DMS153 treated with DMSO at 0.1 percent for 48 hours (cell line): ENCODE measurements at regions not wholly inside any gene's neighbourhood (a gene's known extent, or its start where the extent isn't known, plus 50 kb on each side); places are given as distances from the start of the nearest gene placed in this dataset.

ENCODE experiments used
- DNase-seq: peaks from one replicate; lab custom pipeline; 2025; ENCODE audit not compliant: unreplicated experiment; lab: John Stamatoyannopoulos, UW

GRCh38 chr5:33237471-33237870 lies 203.3 kb upstream of the TARS1 start:
- DNase-seq, result no peak

GRCh38 chr5:33238826-33239695 lies 201.7 kb upstream of the TARS1 start:
- no peak for DNase-seq

- no peak for DNase-seq
Measured at GRCh38 chr5:33240558-33240957, 200.2 kb upstream of the TARS1 start.

GRCh38 chr5:33241802-33242201 lies 199.0 kb upstream of the TARS1 start:
- DNase-seq, result no peak

- no peak for DNase-seq
Measured at GRCh38 chr5:33242277-33242676, 198.5 kb upstream of the TARS1 start.

GRCh38 chr5:33244441-33245150 lies 196.2 kb upstream of the TARS1 start:
- DNase-seq, result no peak

- DNase-seq, result no peak
Measured at GRCh38 chr5:33254579-33254978, 186.2 kb upstream of the TARS1 start.

- no peak for DNase-seq
Measured at GRCh38 chr5:33257807-33258429, 182.8 kb upstream of the TARS1 start.

GRCh38 chr5:33258553-33258952 lies 182.2 kb upstream of the TARS1 start:
- no peak for DNase-seq

- no peak for DNase-seq
Measured at GRCh38 chr5:33260098-33260497, 180.7 kb upstream of the TARS1 start.

GRCh38 chr5:33261305-33261704 lies 179.5 kb upstream of the TARS1 start:
- no peak for DNase-seq

GRCh38 chr5:33261747-33262146 lies 179.0 kb upstream of the TARS1 start:
- no peak for DNase-seq

- no peak for DNase-seq
Measured at GRCh38 chr5:33267801-33268200, 173.0 kb upstream of the TARS1 start.

GRCh38 chr5:33268374-33268773 lies 172.4 kb upstream of the TARS1 start:
- no peak for DNase-seq

GRCh38 chr5:33270671-33271070 lies 170.1 kb upstream of the TARS1 start:
- DNase-seq, result no peak

GRCh38 chr5:33271606-33272005 lies 169.2 kb upstream of the TARS1 start:
- DNase-seq, result no peak

- DNase-seq, result no peak
Measured at GRCh38 chr5:33272288-33272687, 168.5 kb upstream of the TARS1 start.

- DNase-seq, result no peak
Measured at GRCh38 chr5:33273985-33274384, 166.8 kb upstream of the TARS1 start.

- no peak for DNase-seq
Measured at GRCh38 chr5:33275391-33275790, 165.4 kb upstream of the TARS1 start.

- DNase-seq, result no peak
Measured at GRCh38 chr5:33275921-33276627, 164.7 kb upstream of the TARS1 start.

- no peak for DNase-seq
Measured at GRCh38 chr5:33276628-33276950, 164.2 kb upstream of the TARS1 start.
